Ramos (cell line): ENCODE measurements at regions not wholly inside any gene's neighbourhood (a gene's known extent, or its start where the extent isn't known, plus 50 kb on each side); places are given as distances from the start of the nearest gene placed in this dataset.
"Not testable (repeated sequence)": the region's sequence is repeated elsewhere in the genome, so short reads cannot be mapped to it uniquely, and the experiment has no call there.

ENCODE experiments used
- in situ Hi-C: fragments of 300-500 bp; cut with MboI; formaldehyde crosslinking; loops from one replicate; pipeline ENCODE4 v1.14.3; 2022; ENCODE audit warnings: low sequenced_read_pairs; ENCODE audit not compliant: unreplicated experiment

- in situ Hi-C loops: no loop called here
Measured at GRCh38 chr5:112472614-112473013, 53.5 kb upstream of the EPB41L4A start.

- in situ Hi-C loops: no loop called here
Measured at GRCh38 chr5:112473989-112474388, 54.9 kb upstream of the EPB41L4A start.

GRCh38 chr5:112475747-112476365 is 56.8 kb upstream of the EPB41L4A start:
- in situ Hi-C loops: no loop called here

- in situ Hi-C loops: no loop called here
Measured at GRCh38 chr5:112479418-112479817, 60.3 kb upstream of the EPB41L4A start.

GRCh38 chr5:112480501-112480900 is 61.4 kb upstream of the EPB41L4A start:
- in situ Hi-C loops: no loop called here

GRCh38 chr5:112483704-112484103 is 64.6 kb upstream of the EPB41L4A start:
- in situ Hi-C loops: no loop called here

DNA sequence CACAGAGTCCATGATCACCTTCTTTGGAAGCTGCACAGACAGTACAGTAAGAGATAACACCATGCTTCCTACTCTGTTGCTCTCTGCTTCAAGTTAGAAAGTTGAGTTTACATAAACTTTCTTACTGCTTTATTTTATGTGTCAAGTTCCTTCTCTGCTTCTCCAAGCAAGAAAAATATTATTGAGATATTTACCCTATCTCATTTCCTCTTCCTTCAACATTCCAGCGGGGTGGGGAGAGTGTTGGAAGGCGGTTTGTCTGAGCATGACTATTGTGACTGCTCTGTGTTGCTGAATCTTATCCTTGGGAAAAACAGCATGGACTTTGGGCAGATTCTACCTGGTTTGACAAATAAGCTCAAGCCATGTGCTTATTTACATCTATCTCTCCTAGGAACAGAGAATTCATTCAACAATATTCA is 66.9 kb upstream of the EPB41L4A start:
- in situ Hi-C loops: no loop called here

DNA sequence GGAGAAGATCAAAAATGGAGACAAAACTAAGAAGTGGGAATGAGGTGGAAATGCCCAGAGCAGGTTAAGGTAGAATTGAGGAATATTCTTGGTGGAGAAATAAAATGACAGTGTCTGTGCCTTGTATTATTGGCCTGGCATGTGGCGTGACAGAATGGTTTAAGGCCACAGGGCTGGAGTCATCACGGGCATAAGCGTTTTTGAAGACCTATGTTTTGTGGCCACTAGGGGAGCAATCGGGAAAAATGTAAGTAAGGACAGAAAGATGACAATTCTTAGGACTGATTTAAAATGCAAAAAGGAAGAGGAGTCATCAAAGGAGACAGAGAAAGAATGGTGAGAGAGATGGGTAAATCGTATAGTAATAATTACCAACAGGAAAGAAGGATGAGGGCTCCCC is 72.2 kb upstream of the EPB41L4A start:
- in situ Hi-C loops: no loop called here

DNA sequence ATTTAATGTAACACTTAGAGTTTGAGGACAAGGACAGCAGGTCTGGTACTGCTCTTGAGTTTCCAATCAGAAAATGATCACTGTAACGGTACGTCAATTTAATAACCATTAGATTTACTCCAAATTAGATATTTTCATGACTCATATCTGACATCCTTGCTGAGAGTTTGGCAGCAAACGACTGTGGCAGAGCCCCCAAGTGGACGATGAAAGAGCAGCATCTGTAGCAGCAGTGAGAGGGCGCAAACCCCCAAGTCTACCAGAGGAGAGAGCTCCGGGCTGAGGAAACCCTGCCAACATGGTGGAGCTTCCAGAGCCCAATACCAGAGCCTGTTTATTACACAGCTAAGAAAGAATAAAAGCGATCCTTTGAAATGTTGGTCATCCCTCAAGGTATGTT is 73.2 kb upstream of the EPB41L4A start:
- in situ Hi-C loops: no loop called here

GRCh38 chr5:112503749-112504501 is 84.8 kb upstream of the EPB41L4A start:
- in situ Hi-C loops: not testable (repeated sequence)

GRCh38 chr5:112509097-112509496 is 90.0 kb upstream of the EPB41L4A start:
- in situ Hi-C loops: not testable (repeated sequence)

GRCh38 chr5:112511920-112512319 is 92.8 kb upstream of the EPB41L4A start:
- in situ Hi-C loops: no loop called here

DNA sequence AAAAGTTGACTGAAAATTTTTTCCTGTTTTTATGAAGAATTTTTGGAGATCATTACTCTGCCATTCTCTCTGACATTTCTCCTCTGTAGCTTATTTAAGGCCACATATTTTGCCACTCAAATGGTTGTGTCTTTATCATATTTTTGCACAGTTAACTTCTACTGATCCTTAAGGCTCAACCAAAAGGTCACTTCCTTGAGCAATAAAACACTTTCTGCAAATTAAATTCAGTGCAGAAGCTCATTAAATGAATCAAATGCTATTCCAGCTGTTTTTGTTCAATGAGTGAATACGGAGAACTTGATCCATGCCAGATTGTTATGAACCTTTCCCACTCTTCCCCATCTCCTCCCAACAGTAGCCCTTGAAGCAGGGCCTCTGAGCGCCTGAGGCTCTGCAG is 93.8 kb upstream of the EPB41L4A start:
- in situ Hi-C loops: no loop called here

DNA sequence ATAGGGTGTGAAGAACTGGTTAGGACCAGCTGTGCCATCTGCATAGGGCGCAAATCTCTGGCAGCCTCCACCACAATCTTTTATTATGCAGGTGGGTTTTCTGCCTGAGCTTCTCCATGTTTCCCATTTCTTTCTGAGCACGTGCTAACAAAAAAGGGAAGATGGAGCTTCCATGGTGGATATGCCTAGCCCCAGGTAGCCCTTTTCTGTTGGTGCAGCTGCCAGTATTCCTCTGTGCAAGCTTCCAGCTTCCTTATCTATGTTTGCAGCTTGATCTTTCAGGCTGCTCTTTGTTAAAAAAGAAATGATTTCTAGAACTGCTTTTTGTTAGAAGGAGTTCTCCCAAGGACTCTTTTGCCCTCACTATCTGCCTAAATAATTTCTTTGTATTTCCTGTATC is 95.0 kb upstream of the EPB41L4A start:
- in situ Hi-C loops: no loop called here

- in situ Hi-C loops: not testable (repeated sequence)
Measured at GRCh38 chr5:112520474-112520873, 101.4 kb upstream of the EPB41L4A start.

GRCh38 chr5:112522891-112523673 is 104.0 kb upstream of the EPB41L4A start:
- in situ Hi-C loops: not testable (repeated sequence)

DNA sequence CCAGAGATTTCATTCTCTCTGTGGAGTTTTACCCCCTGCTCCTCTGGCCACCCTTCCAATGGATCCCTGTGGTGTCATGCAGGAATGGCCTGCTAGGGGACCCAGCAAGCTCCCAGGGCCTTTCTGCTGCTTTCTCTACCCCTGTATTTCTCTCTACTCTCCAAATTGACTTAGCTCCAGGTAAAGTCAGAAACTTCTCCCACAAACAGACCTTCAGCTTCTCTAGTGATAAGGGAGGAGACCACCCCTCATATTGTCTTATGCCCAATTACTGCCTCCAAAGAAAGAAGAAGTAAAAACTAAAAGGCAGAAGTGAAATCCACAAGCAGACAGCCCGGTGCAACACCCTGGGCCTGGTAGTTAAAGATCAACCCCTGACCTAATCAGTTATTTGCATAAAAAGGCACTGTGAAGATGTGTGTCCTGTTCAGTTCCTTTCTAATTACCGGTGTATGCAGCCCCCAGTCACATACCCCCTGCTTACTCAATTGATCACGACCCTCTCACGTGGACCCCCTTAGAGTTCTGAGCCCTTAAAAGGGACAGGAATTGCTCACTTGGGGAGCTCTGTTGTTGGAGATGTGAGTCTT is 104.7 kb upstream of the EPB41L4A start:
- in situ Hi-C loops: not testable (repeated sequence)

- in situ Hi-C loops: no loop called here
Measured at GRCh38 chr5:112525217-112525616, 106.1 kb upstream of the EPB41L4A start.

GRCh38 chr5:112528928-112529327 is 109.9 kb upstream of the EPB41L4A start:
- in situ Hi-C loops: no loop called here

DNA sequence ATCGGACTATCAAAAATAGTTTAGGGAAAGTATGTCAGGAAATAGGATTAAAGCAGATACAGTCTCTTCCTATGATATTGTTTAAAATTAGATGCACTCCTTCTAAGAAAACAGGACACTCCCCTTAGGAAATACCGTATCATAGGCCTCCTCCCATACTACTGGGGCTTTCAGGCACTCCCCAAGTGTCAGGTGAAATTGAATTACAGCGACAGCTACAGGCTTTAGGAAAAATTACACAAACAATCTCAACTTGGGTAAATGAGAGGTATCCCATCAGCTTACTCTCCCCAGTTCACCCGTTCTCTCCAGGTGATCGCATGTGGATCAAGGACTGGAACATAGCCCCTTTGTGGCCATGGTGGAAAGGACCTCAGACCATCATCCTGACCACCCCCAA is 110.4 kb upstream of the EPB41L4A start:
- in situ Hi-C loops: no loop called here
